Lower leg skin (tissue), 3 donors: ENCODE measurements at regions not wholly inside any gene's neighbourhood (a gene's known extent, or its start where the extent isn't known, plus 50 kb on each side); places are given as distances from the start of the nearest gene placed in this dataset.

Experiments
- CTCF ChIP-seq, 3 donors: fragments of 450-650 bp; IDR thresholded peaks; one replicate each; pipeline ENCODE4 v1.5.1; 2016; ENCODE audit warnings: antibody characterized with exemption in 3 of 3, mild to moderate bottlenecking in 3 of 3, moderate library complexity in 2 of 3
- POLR2A ChIP-seq, 2 donors: fragments of 450-650 bp; IDR thresholded peaks; one replicate each; pipeline ENCODE4 v1.6.1; 2016 to 2017; ENCODE audit warnings: antibody characterized with exemption in 2 of 2, mild to moderate bottlenecking in 1 of 2, moderate library complexity in 1 of 2

DNA sequence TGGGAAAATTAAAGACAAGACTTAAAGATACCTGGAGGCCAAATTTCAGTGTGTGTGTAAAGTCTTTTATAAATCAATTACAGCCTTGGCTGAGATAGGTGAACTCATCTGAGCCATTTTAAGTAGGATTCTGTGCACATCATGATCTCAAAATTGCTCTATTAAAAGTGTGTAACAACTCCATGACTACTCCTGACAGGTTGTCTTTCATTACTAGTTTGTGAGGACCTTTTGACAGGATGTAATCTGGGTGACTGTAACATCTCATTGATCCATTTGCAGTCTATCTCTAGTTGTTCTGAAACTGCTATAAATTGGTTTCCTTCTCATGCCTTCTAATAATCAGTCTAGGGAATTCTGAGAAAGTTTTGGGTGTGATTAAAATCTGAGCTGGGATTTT lies 753.3 kb downstream of the SLITRK5 start:
- TF ChIP-seq CTCF (IDR thresholded peaks at IDR 0.05) (no peak), POLR2A (IDR thresholded peaks at IDR 0.05) (no peak)
